ENCODE measurements at regions not wholly inside any gene's neighbourhood (a gene's known extent, or its start where the extent isn't known, plus 50 kb on each side); places are given as distances from the start of the nearest gene placed in this dataset.

DNA sequence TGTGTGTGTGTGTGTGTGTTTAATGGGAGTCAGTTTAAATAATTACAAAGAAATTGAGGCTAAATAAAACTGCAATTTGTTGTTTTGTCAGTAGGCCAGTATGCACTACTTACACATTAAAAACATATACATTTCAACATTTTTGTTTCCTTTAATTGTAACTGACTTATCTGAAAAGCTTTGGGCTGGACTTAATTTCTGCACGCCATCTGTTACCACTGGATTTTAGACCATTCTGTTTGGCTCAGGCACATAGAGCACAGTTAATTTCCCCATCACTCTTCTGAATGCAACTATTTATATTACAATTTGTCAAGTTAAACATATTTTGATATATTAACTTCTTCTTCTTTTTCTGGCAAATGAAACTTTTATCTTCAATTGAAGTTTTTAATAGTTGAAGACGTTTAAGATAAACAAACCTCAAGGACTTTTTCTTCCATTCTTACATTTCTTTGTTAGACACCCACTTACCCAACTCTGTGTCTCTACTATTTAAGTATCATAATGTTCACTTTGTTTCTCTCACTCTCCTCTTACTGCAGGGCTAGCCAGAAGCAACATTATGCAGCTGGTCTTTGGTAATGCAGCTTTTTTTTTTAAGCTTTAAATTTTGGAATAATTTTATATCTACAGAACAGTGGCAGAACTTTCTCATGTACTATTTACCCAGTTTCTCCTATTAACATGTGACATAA, 253.4 kb upstream of the ANKH start:
- Histone ChIP-seq H3K79me2 (ENCODE audit: control insufficient read depth, insufficient read depth, low read length) (no peaks in the 10 kb centered on the region), H3K36me3 (replicated peaks in 1 of 2; ENCODE audit: control extremely low read depth in 1 of 2, control insufficient read depth in 1 of 2, extremely low read depth in 1 of 2, insufficient read depth in 2 of 2, low read length in 1 of 2) (no peaks in the 10 kb centered on the region), H3K9me3 (ENCODE audit: control extremely low read depth in 1 of 3, control insufficient read depth in 2 of 3, insufficient read depth in 1 of 3, low read length in 2 of 3) (no peaks in the 10 kb centered on the region), H2AFZ (ENCODE audit: insufficient read depth, low read depth, low read length, poor library complexity, severe bottlenecking) (no peak overlapping the region), H3K27ac (ENCODE audit: low read length in 2 of 2) (no peak overlapping the region), H4K20me1 (ENCODE audit: control insufficient read depth, insufficient read depth, low read length, poor library complexity, severe bottlenecking) (no peaks in the 10 kb centered on the region), H3K4me2 (replicated peaks; ENCODE audit: low read depth, low read length, poor library complexity, severe bottlenecking) (no peak overlapping the region), H3K9ac (ENCODE audit: low read length) (no peak overlapping the region), H3K4me1 (ENCODE audit: control insufficient read depth in 2 of 2, insufficient read depth in 2 of 2, low read length in 2 of 2) (no peaks in the 10 kb centered on the region), H3K4me3 (ENCODE audit: control extremely low read depth in 1 of 5, extremely low read depth in 1 of 5, insufficient read depth in 1 of 5, low read depth in 2 of 5, low read length in 4 of 5) (no peak overlapping the region), H3K27me3 (replicated peaks in 1 of 4; ENCODE audit: control extremely low read depth in 1 of 4, control insufficient read depth in 3 of 4, insufficient read depth in 4 of 4, low read length in 3 of 4) (no peaks in the 10 kb centered on the region)
- DNase-seq (no peak), ATAC-seq (ENCODE audit: low read depth) (no peak)
- Mint-ChIP-seq H3K4me3 (no peak overlapping the region), H3K4me1 (no peaks in the 10 kb centered on the region), H3K27ac (no peak overlapping the region), H3K9me3 (ENCODE audit: insufficient read depth) (no peaks in the 10 kb centered on the region), H3K27me3 (no peaks in the 10 kb centered on the region)
- ChIA-PET POLR2A (no interaction called here), CTCF (no interaction called here)
- WGBS (ENCODE audit: insufficient coverage) = no CpG with 5 or more reads among the region's 2 CpGs
- intact Hi-C loops (cut with micrococcal nuclease) = no loop called here
- TF ChIP-seq, protein P1, sequence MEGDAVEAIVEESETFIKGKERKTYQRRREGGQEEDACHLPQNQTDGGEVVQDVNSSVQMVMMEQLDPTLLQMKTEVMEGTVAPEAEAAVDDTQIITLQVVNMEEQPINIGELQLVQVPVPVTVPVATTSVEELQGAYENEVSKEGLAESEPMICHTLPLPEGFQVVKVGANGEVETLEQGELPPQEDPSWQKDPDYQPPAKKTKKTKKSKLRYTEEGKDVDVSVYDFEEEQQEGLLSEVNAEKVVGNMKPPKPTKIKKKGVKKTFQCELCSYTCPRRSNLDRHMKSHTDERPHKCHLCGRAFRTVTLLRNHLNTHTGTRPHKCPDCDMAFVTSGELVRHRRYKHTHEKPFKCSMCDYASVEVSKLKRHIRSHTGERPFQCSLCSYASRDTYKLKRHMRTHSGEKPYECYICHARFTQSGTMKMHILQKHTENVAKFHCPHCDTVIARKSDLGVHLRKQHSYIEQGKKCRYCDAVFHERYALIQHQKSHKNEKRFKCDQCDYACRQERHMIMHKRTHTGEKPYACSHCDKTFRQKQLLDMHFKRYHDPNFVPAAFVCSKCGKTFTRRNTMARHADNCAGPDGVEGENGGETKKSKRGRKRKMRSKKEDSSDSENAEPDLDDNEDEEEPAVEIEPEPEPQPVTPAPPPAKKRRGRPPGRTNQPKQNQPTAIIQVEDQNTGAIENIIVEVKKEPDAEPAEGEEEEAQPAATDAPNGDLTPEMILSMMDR (IDR thresholded peaks at IDR 0.05) = no peak
- no peak for TF ChIP-seq EZH2 (IDR thresholded peaks at IDR 0.05; ENCODE audit: borderline replicate concordance, insufficient read depth, low read depth, low read length, poor library complexity, severe bottlenecking)

DNA sequence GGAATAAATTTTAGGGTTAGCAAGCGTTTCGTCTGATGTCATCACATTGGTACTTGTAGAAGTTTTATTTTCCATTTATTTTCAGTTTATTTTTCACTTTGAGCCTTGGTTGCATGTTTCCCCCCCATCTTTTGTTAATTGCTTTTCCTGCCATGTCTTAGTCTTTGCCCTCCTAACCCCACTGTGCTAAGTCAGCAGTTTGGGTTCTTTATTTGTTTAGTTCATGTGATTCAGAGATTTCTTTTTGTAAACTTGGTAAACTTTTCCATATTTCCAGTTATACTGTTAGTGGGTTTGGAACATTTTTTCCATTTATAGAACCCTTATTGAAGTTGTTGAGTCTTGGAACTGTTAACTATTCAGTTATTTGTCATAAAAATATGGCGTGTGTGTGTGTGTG, 252.9 kb upstream of the ANKH start:
- Histone ChIP-seq H3K4me2 (replicated peaks; ENCODE audit: low read depth, low read length, poor library complexity, severe bottlenecking) (no peak overlapping the region), H2AFZ (ENCODE audit: insufficient read depth, low read depth, low read length, poor library complexity, severe bottlenecking) (no peak overlapping the region), H3K9ac (ENCODE audit: low read length) (no peak overlapping the region), H3K27ac (ENCODE audit: low read length in 2 of 2) (no peak overlapping the region), H3K4me3 (ENCODE audit: control extremely low read depth in 1 of 5, extremely low read depth in 1 of 5, insufficient read depth in 1 of 5, low read depth in 2 of 5, low read length in 4 of 5) (no peak overlapping the region), H3K79me2 (ENCODE audit: control insufficient read depth, insufficient read depth, low read length) (no peaks in the 10 kb centered on the region), H3K4me1 (ENCODE audit: control insufficient read depth in 2 of 2, insufficient read depth in 2 of 2, low read length in 2 of 2) (no peaks in the 10 kb centered on the region), H4K20me1 (ENCODE audit: control insufficient read depth, insufficient read depth, low read length, poor library complexity, severe bottlenecking) (no peaks in the 10 kb centered on the region), H3K27me3 (replicated peaks in 1 of 4; ENCODE audit: control extremely low read depth in 1 of 4, control insufficient read depth in 3 of 4, insufficient read depth in 4 of 4, low read length in 3 of 4) (no peaks in the 10 kb centered on the region), H3K9me3 (ENCODE audit: control extremely low read depth in 1 of 3, control insufficient read depth in 2 of 3, insufficient read depth in 1 of 3, low read length in 2 of 3) (no peaks in the 10 kb centered on the region), H3K36me3 (replicated peaks in 1 of 2; ENCODE audit: control extremely low read depth in 1 of 2, control insufficient read depth in 1 of 2, extremely low read depth in 1 of 2, insufficient read depth in 2 of 2, low read length in 1 of 2) (no peaks in the 10 kb centered on the region)
- no peaks in the 10 kb centered on the region for H3K4me1 Mint-ChIP-seq
- CTCF ChIA-PET = no interaction called here
- no CpG with 5 or more reads among the region's 3 CpGs for WGBS (ENCODE audit: insufficient coverage)
- no peaks in the 10 kb centered on the region for H3K27me3 Mint-ChIP-seq
- POLR2A ChIA-PET = no interaction called here
- H3K4me3 Mint-ChIP-seq = no peak overlapping the region
- intact Hi-C loops (cut with micrococcal nuclease) = no loop called here
- H3K9me3 Mint-ChIP-seq (ENCODE audit: insufficient read depth) = no peaks in the 10 kb centered on the region
- no peak overlapping the region for H3K27ac Mint-ChIP-seq
- DNase-seq = no peak
- TF ChIP-seq, protein P1 (IDR thresholded peaks at IDR 0.05) = no peak
- no peak for ATAC-seq (ENCODE audit: low read depth)

Measured in B cell (primary cell).